Adrenal gland (tissue), 5 donors: ENCODE measurements at regions not wholly inside any gene's neighbourhood (a gene's known extent, or its start where the extent isn't known, plus 50 kb on each side); places are given as distances from the start of the nearest gene placed in this dataset.

Experiments used
- CTCF ChIP-seq, 6 experiments: fragments of 450-650 bp in 4 of 6; fragments of 200-600 bp in 2 of 6; sonication (generic) in 1 of 6; IDR thresholded peaks; 1 replicate in 5 of 6; 2 replicates in 1 of 6; pipeline versions ENCODE4 v1.5.1 to v1.8.0; 2016 to 2021; ENCODE audit warnings: antibody characterized with exemption in 6 of 6, mild to moderate bottlenecking in 2 of 6, moderate library complexity in 1 of 6
- POLR2A ChIP-seq, 2 donors: fragments of 450-650 bp; IDR thresholded peaks; one replicate each; pipeline ENCODE4 v1.6.1; 2017; ENCODE audit warnings: antibody characterized with exemption in 2 of 2, mild to moderate bottlenecking in 2 of 2, moderate library complexity in 1 of 2
- donor health status: DM: no; HTN: no; CAD: no.

- no peak for TF ChIP-seq CTCF (IDR thresholded peaks at IDR 0.05)
- TF ChIP-seq POLR2A (IDR thresholded peaks at IDR 0.05), result no peak
Observed at GRCh38 chr4:185993328-185993973, 75.5 kb upstream of the TLR3 start.
